ENCODE measurements at regions not wholly inside any gene's neighbourhood (a gene's known extent, or its start where the extent isn't known, plus 50 kb on each side); places are given as distances from the start of the nearest gene placed in this dataset.

GRCh38 chr18:5091741-5092140, 105.3 kb downstream of the AKAIN1 start:
- no peak for DNase-seq

DNA sequence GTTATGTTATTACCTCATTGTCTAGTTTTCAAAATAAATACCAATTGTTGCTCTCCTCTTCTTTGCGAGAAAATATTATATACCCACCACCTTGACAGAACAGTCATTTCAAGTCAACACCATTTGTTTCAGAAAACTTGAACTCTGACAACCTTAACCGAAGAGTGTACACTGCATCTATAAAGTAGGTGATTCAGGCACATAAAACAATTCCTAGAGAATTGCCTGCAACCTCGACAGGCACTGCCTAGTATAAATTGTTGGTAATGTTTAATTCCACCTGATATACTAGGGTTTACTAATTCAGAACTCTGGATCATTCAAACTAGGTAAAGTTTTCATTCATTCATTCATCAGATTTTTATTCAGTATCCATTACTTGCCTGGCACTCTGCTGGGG, 121.8 kb downstream of the AKAIN1 start:
- no peak for DNase-seq

GRCh38 chr18:5073026-5073944, 123.8 kb downstream of the AKAIN1 start:
- peak; percentile 28 for DNase-seq

DNA sequence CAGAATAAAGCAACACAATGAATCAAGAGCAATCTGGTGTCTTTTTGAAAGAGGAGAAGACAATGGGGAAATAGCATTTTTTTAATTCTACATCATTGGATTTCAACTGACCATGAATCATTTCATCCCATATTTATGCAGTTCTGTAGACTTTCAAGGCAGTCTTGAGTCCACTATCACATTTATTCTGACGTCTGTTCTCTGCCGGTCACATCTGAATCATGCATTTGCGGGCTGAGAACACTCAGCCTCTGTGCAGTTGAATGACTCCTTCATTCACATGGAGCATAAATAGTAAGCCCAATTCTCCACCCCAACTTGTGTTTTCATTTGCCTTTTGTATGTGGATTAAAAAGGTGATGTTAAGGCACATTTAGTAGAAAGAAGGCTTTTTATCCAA, 128.2 kb downstream of the AKAIN1 start:
- DNase-seq: no peak

GRCh38 chr18:5066380-5066977, 130.6 kb downstream of the AKAIN1 start:
- DNase-seq: no peak

DNA sequence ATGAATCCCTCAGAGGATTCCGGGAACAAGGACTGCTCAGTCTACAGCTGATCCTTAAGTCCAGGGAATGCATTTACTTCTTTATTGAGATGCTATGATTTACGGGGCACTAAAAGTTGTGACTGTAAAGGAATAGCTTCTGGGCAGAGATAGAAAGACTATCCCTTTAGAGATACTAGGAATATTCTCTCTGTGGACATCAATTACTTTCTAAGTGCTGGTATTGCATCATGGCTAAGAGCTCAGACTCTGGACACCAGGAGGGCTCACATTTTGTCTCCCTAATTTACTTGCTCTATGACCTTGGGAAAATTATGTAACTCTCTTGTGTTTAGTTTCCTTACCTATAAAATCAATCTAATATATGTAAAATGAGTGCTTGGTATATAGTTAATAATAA, 131.4 kb downstream of the AKAIN1 start:
- DNase-seq: no peak

GRCh38 chr18:5064841-5065370, 132.2 kb downstream of the AKAIN1 start:
- no peak for DNase-seq

GRCh38 chr18:5061785-5062184, 135.3 kb downstream of the AKAIN1 start:
- DNase-seq: no peak

- no peak for DNase-seq
Measured at GRCh38 chr18:5060543-5060942, 136.5 kb downstream of the AKAIN1 start.

DNA sequence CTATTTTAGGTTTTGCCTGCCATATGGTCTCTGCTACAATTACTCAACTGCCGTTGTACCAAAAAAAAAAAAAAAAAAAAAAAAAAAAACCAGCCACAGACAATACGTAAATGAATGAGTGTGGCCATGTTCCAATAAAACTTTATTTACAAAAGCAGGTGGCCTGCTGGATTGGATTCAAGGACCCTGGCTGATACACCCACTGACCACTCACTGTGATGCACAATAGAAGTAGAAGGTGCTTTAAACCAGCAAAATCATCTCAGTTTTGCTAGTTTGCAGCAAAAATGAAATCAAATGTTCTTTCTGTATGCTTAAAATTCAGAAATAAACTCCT, 137.4 kb downstream of the AKAIN1 start:
- no peak for DNase-seq

- DNase-seq: no peak
Measured at GRCh38 chr18:5058768-5059695, 138.0 kb downstream of the AKAIN1 start.

GRCh38 chr18:5057386-5058348, 139.4 kb downstream of the AKAIN1 start:
- DNase-seq: peak; percentile 76

DNA sequence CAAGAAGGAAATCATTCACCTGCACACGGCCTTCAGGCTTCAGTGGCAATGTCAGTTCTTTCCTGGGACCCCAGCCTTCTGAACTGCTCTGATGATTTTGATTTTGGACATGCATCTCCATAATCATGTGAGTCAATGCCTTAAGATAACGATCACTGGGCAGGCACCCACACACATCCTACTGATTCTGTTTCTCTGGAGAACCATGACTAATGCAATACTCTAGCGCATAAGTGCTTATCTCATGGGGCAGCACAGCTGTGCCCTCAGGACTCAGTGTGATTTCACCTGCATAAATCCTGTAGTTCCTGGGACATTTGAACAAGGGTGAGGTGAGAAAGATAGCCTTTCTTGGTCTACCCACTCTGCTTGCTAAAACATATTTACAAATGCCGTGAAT, 144.6 kb downstream of the AKAIN1 start:
- DNase-seq: no peak

- DNase-seq: no peak
Measured at GRCh38 chr18:5051207-5051606, 145.8 kb downstream of the AKAIN1 start.

DNA sequence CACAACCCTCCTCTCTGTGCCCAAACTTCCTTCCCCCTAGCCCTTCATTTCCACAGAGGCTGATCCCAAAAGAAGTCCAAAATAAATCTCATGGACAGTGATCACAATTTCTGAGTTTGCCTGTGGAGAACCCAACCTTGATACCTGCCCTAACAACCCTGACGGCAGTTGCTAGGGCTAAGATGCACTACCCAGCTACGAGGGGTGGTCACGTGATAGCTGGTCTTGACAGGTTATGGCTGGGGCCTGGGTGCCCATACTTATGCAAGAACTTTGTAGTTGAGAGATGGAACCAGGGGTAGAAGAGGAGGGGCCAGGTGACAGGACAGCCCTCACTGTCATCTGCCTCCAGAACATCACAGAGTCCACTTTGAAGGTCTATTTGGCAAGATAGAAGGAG, 147.9 kb downstream of the AKAIN1 start:
- DNase-seq: no peak

GRCh38 chr18:5040476-5040875, 156.6 kb downstream of the AKAIN1 start:
- DNase-seq: no peak

GRCh38 chr18:5036523-5036922, 160.5 kb downstream of the AKAIN1 start:
- no peak for DNase-seq

DNA sequence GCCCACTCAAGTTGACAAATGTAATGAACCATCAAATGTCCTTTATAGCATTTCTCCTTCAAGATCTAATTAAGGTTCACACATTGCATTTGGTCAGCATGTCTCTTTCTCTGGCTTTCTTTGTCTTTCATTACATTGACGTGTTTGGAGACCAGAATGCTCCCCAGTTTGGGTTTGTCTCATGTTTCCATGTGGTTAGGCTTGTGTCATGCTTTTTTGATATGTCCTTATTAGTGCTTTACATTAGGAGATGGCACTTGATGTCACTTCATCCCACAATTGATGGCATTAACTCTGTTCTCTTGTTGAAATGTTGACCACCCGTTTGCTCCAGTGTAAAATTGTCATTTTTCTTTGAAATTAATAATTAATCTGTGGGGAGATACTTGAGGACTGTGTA, 165.8 kb downstream of the AKAIN1 start:
- no peak for DNase-seq

DNA sequence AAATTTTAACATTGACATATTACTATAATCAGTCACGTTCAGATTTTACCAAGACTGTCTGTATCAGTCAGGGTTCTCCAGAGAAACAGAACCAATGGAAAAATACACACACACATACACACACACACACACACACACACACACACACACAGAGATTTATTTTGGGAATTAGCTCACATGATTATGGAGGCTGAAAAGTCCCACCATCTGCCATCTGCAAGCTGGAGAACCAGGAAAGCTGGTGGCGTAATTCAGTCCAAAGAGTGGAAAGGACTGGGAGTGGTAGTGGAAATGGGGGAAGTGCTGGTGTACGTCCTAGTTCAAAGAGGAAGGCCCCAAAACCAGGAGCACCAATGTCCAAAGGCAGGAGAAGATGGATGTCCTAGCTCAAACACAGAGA, 166.4 kb downstream of the AKAIN1 start:
- DNase-seq: no peak

- no peak for DNase-seq
Measured at GRCh38 chr18:5029592-5029991, 167.5 kb downstream of the AKAIN1 start.

GRCh38 chr18:5024741-5025140, 172.3 kb downstream of the AKAIN1 start:
- no peak for DNase-seq

DNA sequence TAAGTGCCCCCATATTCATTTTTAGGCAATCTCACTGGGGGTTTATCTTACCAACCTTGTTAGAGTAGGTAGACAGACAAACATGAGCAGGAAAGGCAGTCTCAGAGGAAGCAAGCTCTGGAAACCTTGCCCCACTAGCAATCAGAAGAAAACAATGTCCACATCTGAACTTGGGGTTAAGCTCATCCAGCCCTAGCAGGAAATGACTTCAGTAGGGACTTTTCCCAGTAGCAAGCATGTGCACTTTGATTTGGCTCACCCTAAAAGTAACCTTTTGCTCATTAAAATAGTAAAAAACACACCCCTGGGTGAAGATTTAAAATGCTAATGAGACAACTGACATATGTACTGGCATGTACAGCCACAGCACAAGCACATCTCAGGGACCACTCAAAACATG, 175.5 kb downstream of the AKAIN1 start:
- DNase-seq: no peak

All from DMS79 (cell line).